Testis (tissue), 2 donors: ENCODE measurements at regions not wholly inside any gene's neighbourhood (a gene's known extent, or its start where the extent isn't known, plus 50 kb on each side); places are given as distances from the start of the nearest gene placed in this dataset.

Experiments
- CTCF ChIP-seq, 3 experiments: fragments of 450-650 bp in 2 of 3; fragments of 200-600 bp in 1 of 3; sonication (generic) in 1 of 3; IDR thresholded peaks; one replicate each; pipeline ENCODE4 v1.5.1; 2016 to 2019; ENCODE audit warnings: antibody characterized with exemption in 3 of 3, mild to moderate bottlenecking in 2 of 3, moderate library complexity in 1 of 3
- POLR2A ChIP-seq: fragments of 450-650 bp; IDR thresholded peaks from one replicate; pipeline ENCODE4 v1.6.1; 2017; ENCODE audit warnings: antibody characterized with exemption, mild to moderate bottlenecking, moderate library complexity

GRCh38 chr14:95417492-95417891 lies 97.8 kb upstream of the CLMN start:
- TF ChIP-seq POLR2A (no peak), CTCF (IDR thresholded peaks at IDR 0.05) (no peak)
